Neural cell (in vitro differentiated cells): ENCODE measurements at regions not wholly inside any gene's neighbourhood (a gene's known extent, or its start where the extent isn't known, plus 50 kb on each side); places are given as distances from the start of the nearest gene placed in this dataset.

Experiments
- H2AFZ ChIP-seq: fragments of 200-600, 300-800 bp; sonication (generic), shearing (Covaris generic); 2 replicates; pipeline ENCODE4 v1.6.0; 2014; ENCODE audit warnings: low read depth, mild to moderate bottlenecking, antibody characterized with exemption, low read length, moderate library complexity
- H3F3A ChIP-seq: fragments of 200-600 bp; shearing (Covaris generic); 2 replicates; pipeline ENCODE4 v1.6.1; 2016; ENCODE audit warnings: mild to moderate bottlenecking, moderate library complexity, mixed read lengths, antibody characterized with exemption, low read length; ENCODE audit not compliant: insufficient read depth, poor library complexity, severe bottlenecking
- H3K27ac ChIP-seq: fragments of 200-600, 300-800 bp; sonication (generic), shearing (Covaris generic); 2 replicates; pipeline ENCODE4 v1.5.1; 2014; ENCODE audit warnings: mild to moderate bottlenecking, low read length, moderate library complexity
- H3K27me3 ChIP-seq: fragments of 300-800, 200-600 bp; sonication (generic), shearing (Covaris generic); 2 replicates; pipeline ENCODE4 v1.6.0; 2014; ENCODE audit warnings: mild to moderate bottlenecking, low read depth, low read length, moderate library complexity; ENCODE audit not compliant: insufficient read depth
- H3K36me3 ChIP-seq: fragments of 300-800, 200-600 bp; sonication (generic), shearing (Covaris generic); 2 replicates; pipeline ENCODE4 v1.5.1; 2014; ENCODE audit warnings: mild to moderate bottlenecking, antibody characterized with exemption, low read length, moderate library complexity; ENCODE audit not compliant: insufficient read depth
- H3K4me2 ChIP-seq: fragments of 300-800, 200-600 bp; sonication (generic), shearing (Covaris generic); 2 replicates; pipeline ENCODE4 v1.6.0; 2014; ENCODE audit warnings: mild to moderate bottlenecking, low read length
- H3K4me3 ChIP-seq: fragments of 300-800, 200-600 bp; sonication (generic), shearing (Covaris generic); 2 replicates; pipeline ENCODE4 v1.5.1; 2014; ENCODE audit warnings: mild to moderate bottlenecking, low read length, moderate library complexity
- H3K79me2 ChIP-seq: fragments of 200-600 bp; shearing (Covaris generic); replicated peaks from 2 replicates; pipeline ENCODE4 v1.6.0; 2014; ENCODE audit warnings: mild to moderate bottlenecking, low read length, moderate library complexity; ENCODE audit not compliant: insufficient read depth
- H3K9ac ChIP-seq: fragments of 300-800, 200-600 bp; sonication (generic), shearing (Covaris generic); 2 replicates; pipeline ENCODE4 v1.6.1; 2016; ENCODE audit warnings: mild to moderate bottlenecking, low read length, mixed read lengths
- H3K9me2 ChIP-seq: fragments of 200-600 bp; shearing (Covaris generic); 2 replicates; pipeline ENCODE4 v1.6.1; 2016; ENCODE audit warnings: mild to moderate bottlenecking, low read length, mixed read lengths; ENCODE audit not compliant: insufficient read depth
- H3K9me3 ChIP-seq: fragments of 200-600, 300-800 bp; sonication (generic), shearing (Covaris generic); 2 replicates; pipeline ENCODE4 v1.6.1; 2016; ENCODE audit warnings: mild to moderate bottlenecking, mixed run types, low read length, moderate library complexity, mixed read lengths
- H4K20me1 ChIP-seq: fragments of 200-600 bp; shearing (Covaris generic); 2 replicates; pipeline ENCODE4 v1.6.1; 2016; ENCODE audit warnings: mild to moderate bottlenecking, mixed run types; ENCODE audit not compliant: insufficient read depth
- CTCF ChIP-seq: fragments of 450-650 bp; IDR thresholded peaks from 2 replicates; pipeline ENCODE4 v1.5.1; 2014; ENCODE audit warnings: antibody characterized with exemption, mild to moderate bottlenecking, moderate library complexity; ENCODE audit not compliant: poor library complexity, severe bottlenecking
- EP300 ChIP-seq: fragments of 450-650 bp; conservative IDR thresholded peaks from 2 replicates; pipeline ENCODE4 v1.6.1; 2014; ENCODE audit warnings: antibody characterized with exemption, mild to moderate bottlenecking, moderate library complexity; ENCODE audit not compliant: poor library complexity, severe bottlenecking
- EZH2 ChIP-seq: fragments of 200-600, 300-800 bp; shearing (Covaris generic), sonication (generic); IDR thresholded peaks from 2 replicates; pipeline ENCODE4 v1.6.1; 2014; ENCODE audit warnings: antibody characterized with exemption, low read length, borderline replicate concordance, mild to moderate bottlenecking; ENCODE audit not compliant: insufficient read depth, poor library complexity, severe bottlenecking
- MXI1 ChIP-seq: fragments of 450-650 bp; conservative IDR thresholded peaks from 2 replicates; pipeline ENCODE4 v1.6.1; 2014; ENCODE audit warnings: antibody characterized with exemption, mild to moderate bottlenecking; ENCODE audit not compliant: poor library complexity, severe bottlenecking
- POLR2AphosphoS5 ChIP-seq: IDR thresholded peaks from 2 replicates; pipeline ENCODE4 v1.6.1; 2012
- RAD21 ChIP-seq: fragments of 450-650 bp; conservative IDR thresholded peaks from 2 replicates; pipeline ENCODE4 v1.6.1; 2014; ENCODE audit warnings: antibody characterized with exemption, mild to moderate bottlenecking, moderate library complexity
- REST ChIP-seq: IDR thresholded peaks from 2 replicates; pipeline ENCODE4 v1.6.1; 2012; ENCODE audit warnings: borderline replicate concordance
- SMC3 ChIP-seq: fragments of 450-650 bp; conservative IDR thresholded peaks from 2 replicates; pipeline ENCODE4 v1.6.1; 2014; ENCODE audit warnings: antibody characterized with exemption, mild to moderate bottlenecking, moderate library complexity; ENCODE audit not compliant: poor library complexity
- TAF1 ChIP-seq: IDR thresholded peaks from 2 replicates; pipeline ENCODE4 v1.6.1; 2012; ENCODE audit warnings: low read depth

GRCh38 chr17:71710816-71711215 lies 410.0 kb upstream of the SOX9 start:
- H3K27me3 ChIP-seq = no peaks in the 10 kb centered on the region
- no peak overlapping the region for H3K4me3 ChIP-seq
- no peaks in the 10 kb centered on the region for H3F3A ChIP-seq
- no peaks in the 10 kb centered on the region for H3K79me2 ChIP-seq
- H3K9ac ChIP-seq = no peak overlapping the region
- TF ChIP-seq TAF1 (no peak), EZH2 (no peak), RAD21 (no peak)
- no peak overlapping the region for H3K4me2 ChIP-seq
- H3K36me3 ChIP-seq = no peaks in the 10 kb centered on the region
- H4K20me1 ChIP-seq = no peaks in the 10 kb centered on the region
- H2AFZ ChIP-seq = no peak overlapping the region
- H3K9me2 ChIP-seq = no peaks in the 10 kb centered on the region
- H3K27ac ChIP-seq = no peak overlapping the region
- no peaks in the 10 kb centered on the region for H3K9me3 ChIP-seq

- Histone ChIP-seq H3F3A (no peaks in the 10 kb centered on the region), H3K9me3 (no peaks in the 10 kb centered on the region), H3K36me3 (no peaks in the 10 kb centered on the region), H3K79me2 (no peaks in the 10 kb centered on the region), H3K27ac (no peak overlapping the region), H3K9ac (no peak overlapping the region), H3K4me3 (no peak overlapping the region), H3K9me2 (no peaks in the 10 kb centered on the region), H3K4me2 (no peak overlapping the region), H3K27me3 (no peaks in the 10 kb centered on the region), H4K20me1 (no peaks in the 10 kb centered on the region), H2AFZ (no peak overlapping the region)
- TF ChIP-seq REST = no peak
- no peak for TF ChIP-seq POLR2AphosphoS5
- TF ChIP-seq MXI1 = no peak
- no peak for TF ChIP-seq EZH2
- no peak for TF ChIP-seq RAD21
- TF ChIP-seq SMC3 = no peak
- TF ChIP-seq CTCF = no peak
- TF ChIP-seq EP300 = no peak
- TF ChIP-seq TAF1 = no peak
These were observed 407.0 kb upstream of the SOX9 start for GRCh38 chr17:71713846-71714245.

- H3K79me2 ChIP-seq = no peaks in the 10 kb centered on the region
- no peak overlapping the region for H3K9ac ChIP-seq
- H3K9me2 ChIP-seq = no peaks in the 10 kb centered on the region
- TF ChIP-seq REST (no peak), RAD21 (no peak), MXI1 (no peak), SMC3 (no peak), TAF1 (no peak), EP300 (no peak), CTCF (no peak), POLR2AphosphoS5 (no peak)
- H3K27ac ChIP-seq = no peak overlapping the region
- H3K27me3 ChIP-seq = no peaks in the 10 kb centered on the region
- H3K36me3 ChIP-seq = no peaks in the 10 kb centered on the region
- no peak overlapping the region for H3K4me3 ChIP-seq
- no peaks in the 10 kb centered on the region for H4K20me1 ChIP-seq
- H2AFZ ChIP-seq = no peak overlapping the region
- no peaks in the 10 kb centered on the region for H3K9me3 ChIP-seq
- no peaks in the 10 kb centered on the region for H3F3A ChIP-seq
- H3K4me2 ChIP-seq = no peak overlapping the region
These were observed 396.5 kb upstream of the SOX9 start for GRCh38 chr17:71724339-71724738.
